Breast epithelium (tissue), 3 donors: ENCODE measurements at regions not wholly inside any gene's neighbourhood (a gene's known extent, or its start where the extent isn't known, plus 50 kb on each side); places are given as distances from the start of the nearest gene placed in this dataset.

Experiments
- CTCF ChIP-seq, 3 donors: fragments of 450-650 bp; IDR thresholded peaks; one replicate each; pipeline ENCODE4 v1.5.1; 2016 to 2017; ENCODE audit warnings: antibody characterized with exemption in 3 of 3, mild to moderate bottlenecking in 3 of 3, moderate library complexity in 3 of 3
- POLR2A ChIP-seq: fragments of 450-650 bp; IDR thresholded peaks from one replicate; pipeline ENCODE4 v1.6.1; 2016; ENCODE audit warnings: antibody characterized with exemption, mild to moderate bottlenecking, moderate library complexity

- TF ChIP-seq POLR2A (no peak), CTCF (IDR thresholded peaks at IDR 0.05) (no peak)
Measured at GRCh38 chr5:91305640-91306039, 77.5 kb downstream of the ARRDC3 start.
